Activated CD8-positive, alpha-beta memory T cell treated with anti-CD3 and anti-CD28 coated beads for 4 hours (primary cell): ENCODE measurements at regions not wholly inside any gene's neighbourhood (a gene's known extent, or its start where the extent isn't known, plus 50 kb on each side); places are given as distances from the start of the nearest gene placed in this dataset.
"Not testable (repeated sequence)": the region's sequence is repeated elsewhere in the genome, so short reads cannot be mapped to it uniquely, and the experiment has no call there.

Experiments
- DNase-seq, 2 donors: peaks; one replicate each; pipeline ENCODE4 v3.0.0-alpha.2; 2020; ENCODE audit warnings: low read depth in 2 of 2

GRCh38 chr3:5543047-5543446 lies 355.5 kb downstream of the EDEM1 start:
- no peak for DNase-seq

- no peak for DNase-seq
Measured at GRCh38 chr3:5545719-5546118, 358.2 kb downstream of the EDEM1 start.

DNA sequence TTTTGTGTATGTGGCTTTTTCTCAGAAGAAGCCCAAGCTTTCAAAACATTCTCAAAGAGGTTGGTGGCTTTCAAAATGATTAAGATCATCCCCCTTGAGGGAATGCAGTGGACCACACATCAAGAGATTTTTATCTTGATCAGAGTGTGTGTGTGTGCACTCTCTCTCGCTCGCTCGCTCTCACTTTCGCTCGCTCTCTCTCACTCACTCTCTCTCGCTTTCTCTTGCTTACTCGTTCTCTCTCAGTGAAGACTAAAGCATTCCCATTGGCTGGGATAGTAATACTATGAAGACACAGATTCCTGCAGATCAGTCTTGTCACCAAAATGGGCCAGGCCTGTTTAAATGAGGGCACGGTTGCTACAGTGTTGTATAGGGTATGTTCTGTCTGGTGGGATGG lies 365.7 kb downstream of the EDEM1 start:
- no peak for DNase-seq

GRCh38 chr3:5554245-5554747 lies 366.8 kb downstream of the EDEM1 start:
- DNase-seq, result no peak

- no peak for DNase-seq
Measured at GRCh38 chr3:5560199-5560598, 372.7 kb downstream of the EDEM1 start.

DNA sequence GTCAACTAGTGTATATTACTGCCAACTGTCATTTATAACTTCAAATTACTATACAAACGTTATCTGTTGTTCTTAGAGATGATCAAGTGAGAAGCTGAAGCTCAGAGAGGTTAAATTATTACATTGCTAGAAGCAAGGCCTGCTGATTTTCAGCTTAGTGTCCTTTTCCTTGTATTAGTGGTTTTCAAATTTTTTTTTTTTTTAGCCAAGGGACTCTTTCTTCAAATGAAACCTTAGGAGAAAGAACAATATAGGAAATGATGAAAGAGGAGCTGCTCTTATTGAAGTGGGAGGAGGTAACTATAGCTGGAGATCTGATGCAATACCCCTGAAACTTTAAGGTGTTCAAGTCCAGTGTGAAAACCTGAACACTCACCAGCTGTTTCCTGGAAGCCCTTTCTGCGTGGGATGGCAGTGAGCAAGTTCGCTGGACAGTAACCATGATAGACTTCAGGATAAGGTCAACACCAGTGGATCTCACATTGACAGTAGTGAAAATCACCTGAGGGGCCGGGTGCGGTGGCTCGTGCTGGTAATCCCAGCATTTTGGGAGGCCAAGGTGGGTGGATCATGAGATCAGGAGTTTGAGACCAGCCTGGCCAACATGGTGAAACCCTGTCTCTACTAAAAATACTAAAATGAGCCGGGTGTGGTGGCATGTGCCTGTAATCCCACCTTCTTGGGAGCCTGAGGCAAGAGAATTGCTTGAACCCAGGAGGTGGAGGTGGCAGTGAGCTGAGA lies 376.2 kb downstream of the EDEM1 start:
- DNase-seq, result no peak

- no peak for DNase-seq
Measured at GRCh38 chr3:5564278-5564666, 376.8 kb downstream of the EDEM1 start.

GRCh38 chr3:5565026-5565425 lies 377.5 kb downstream of the EDEM1 start:
- no peak for DNase-seq

DNA sequence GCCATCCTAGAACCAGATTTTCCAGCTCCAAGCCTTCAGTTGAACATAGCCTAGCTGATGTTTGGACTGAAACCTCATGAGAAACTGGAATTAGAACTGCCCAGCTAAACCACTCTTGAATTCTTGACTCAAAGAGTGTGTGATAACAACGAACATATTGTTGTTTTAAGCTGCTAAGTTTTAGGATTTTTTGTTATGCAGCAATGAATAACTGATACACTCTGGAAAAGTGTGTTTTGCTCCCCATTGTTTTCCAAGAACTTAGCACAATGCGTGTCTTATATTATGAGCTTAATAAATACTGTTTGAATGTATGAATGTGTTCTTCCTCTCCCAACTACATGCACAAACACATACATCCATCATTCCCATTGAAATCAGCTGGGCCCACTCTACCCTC lies 379.6 kb downstream of the EDEM1 start:
- no peak for DNase-seq

DNA sequence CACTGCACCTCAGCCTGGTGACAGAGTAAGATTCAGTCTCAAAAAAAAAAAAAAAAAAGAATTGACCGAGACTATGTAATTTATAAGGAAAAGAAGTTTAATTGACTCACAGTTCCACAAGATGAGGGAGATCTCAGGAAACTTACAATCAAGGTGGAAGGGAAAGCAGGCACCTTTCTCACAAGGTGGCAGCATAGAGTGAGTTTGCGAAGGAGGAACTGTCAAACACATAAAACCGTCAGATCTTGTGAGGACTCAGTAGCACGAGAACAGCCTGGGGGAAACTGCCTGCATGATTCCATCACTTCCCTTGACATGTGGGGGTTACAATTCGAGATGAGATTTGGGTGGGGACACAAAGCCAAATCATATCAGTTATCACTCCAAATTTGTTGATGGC lies 380.9 kb downstream of the EDEM1 start:
- DNase-seq, result no peak

GRCh38 chr3:5569152-5569551 lies 381.6 kb downstream of the EDEM1 start:
- no peak for DNase-seq

- DNase-seq, result no peak
Measured at GRCh38 chr3:5572168-5572567, 384.7 kb downstream of the EDEM1 start.

DNA sequence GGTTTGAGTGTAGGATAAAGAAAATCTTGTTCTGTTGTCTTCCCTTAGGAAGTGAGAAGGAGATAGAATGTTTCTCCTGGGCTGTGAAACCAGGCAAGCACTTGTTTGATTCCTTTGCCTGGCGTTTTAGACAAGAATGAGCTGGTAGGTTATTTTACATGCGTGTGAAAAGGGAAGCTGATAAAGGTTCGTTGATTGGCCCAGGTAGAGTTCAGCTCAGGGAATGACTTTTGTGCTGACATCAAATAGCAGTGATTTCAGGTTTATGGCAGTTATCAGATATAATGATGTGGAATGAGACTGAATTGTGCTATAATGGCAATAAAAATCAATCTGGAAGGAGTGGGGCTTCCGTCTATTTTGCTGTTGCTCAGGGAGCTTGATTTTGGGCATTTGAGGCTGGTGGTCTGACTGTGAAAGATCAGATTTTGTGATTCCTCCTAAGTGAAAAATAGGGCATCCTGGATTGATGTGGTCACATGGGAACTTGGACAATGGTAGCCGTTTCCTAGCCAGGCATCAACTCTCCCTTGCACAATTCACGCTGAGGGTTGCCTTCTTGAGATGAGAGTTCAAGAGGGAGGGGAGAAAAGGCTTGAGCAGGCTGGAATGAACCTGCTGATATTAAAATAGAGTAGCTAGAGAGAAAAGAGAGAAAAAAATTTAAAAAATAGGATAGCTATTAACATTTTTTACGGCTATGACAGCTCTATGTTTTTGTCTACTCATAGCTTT lies 388.9 kb downstream of the EDEM1 start:
- DNase-seq, result no peak

DNA sequence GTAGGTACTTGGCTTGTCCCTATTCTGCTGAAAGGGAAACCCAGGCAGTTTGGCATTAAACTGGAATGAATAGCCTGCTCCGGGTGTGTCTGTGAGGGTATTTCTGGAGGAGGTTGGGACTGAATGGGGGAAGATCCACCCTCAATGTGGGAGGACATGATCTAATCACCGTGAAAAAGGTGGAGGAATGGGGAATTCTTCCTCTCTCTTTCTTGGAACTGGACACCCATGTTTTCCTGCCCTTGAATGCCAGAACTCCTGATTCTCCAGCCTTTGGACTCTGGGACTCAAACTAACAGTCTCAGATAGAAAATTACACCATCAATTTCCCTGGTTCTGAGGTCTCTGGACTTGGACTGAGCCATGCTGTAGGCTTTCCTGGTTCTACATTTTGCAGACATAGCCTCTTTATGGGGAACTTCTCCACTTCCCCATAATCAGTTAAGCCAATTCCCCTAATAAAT lies 391.7 kb downstream of the EDEM1 start:
- DNase-seq, result no peak

- no peak for DNase-seq
Measured at GRCh38 chr3:5579946-5580345, 392.4 kb downstream of the EDEM1 start.

DNA sequence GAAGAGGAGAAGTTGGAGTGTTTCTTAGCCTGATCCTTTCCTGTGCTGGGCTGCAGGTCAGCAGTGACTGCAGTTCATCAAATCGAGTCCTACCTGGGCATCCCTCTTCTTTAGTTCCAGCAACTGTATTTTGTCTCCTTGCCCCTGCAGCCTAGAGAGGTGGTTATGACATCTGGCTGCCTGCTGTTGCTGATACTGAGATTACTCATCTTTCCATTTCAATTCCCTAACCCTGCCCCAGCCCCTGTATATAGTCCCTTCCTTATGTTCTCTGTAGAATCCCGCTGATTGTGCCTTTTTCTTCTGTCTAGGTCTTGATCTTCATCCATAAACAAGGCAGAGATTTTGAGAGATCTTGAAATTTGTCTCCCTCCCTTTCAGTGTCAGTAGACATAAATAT lies 393.3 kb downstream of the EDEM1 start:
- no peak for DNase-seq

DNA sequence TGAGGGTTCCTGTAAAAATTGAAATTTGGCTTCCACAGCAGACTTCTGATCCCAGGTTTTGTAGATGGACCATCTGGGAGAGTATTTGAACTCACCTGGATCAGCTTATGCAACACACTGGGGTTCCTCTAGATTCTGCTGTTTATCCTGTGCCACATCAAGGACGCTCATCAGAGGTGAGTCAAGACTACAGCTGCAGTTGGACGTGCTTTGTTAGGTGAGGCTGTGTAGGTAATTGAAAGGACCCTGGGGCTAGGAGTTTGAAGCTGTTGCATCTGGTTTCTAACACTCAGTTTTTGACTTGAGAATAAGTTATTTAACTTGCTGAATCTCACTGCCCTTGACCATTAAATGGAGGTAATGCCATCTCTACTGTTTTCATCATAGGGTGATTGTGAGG lies 394.2 kb downstream of the EDEM1 start:
- no peak for DNase-seq

- DNase-seq, result no peak
Measured at GRCh38 chr3:5583920-5584319, 396.4 kb downstream of the EDEM1 start.

DNA sequence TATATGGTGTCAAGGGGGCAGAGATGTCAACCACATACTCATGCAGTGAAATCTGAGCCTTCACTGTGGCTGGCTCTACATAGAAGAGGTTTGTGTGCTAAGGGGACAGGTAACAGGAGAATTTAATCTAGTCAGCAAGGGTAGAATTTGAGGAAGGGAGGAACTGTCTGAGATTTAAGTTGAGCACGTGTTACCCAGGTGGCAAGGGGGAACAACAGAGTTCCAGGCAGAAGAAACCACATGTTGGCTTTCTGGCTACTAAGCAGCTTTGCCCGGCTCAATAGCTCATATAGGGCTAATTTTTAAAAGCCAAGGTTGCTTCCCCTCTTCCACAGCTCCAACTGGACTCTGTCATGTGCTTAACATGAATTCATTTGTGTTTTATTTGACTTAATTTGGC lies 397.6 kb downstream of the EDEM1 start:
- DNase-seq, result no peak

GRCh38 chr3:5606884-5607472 lies 419.5 kb downstream of the EDEM1 start:
- DNase-seq, result no peak

DNA sequence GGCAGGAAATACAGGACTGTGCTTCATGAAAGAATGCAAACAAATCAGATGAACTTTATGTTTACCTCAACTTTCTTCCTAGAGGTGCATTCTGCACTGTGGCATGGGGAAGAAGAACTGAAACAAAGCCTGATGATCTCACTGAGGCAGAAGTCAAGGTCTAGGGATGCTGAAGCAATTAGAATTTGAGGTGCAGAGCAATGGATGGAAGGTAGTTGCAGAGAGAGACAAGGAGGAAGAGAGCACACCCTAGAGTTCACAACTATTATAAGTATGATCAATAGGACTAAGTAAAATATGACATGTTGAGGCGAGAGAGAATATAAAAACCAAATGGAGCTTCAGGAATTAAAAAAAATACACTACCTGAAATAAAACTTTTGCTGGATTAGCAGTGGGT lies 420.1 kb downstream of the EDEM1 start:
- no peak for DNase-seq

- not testable (repeated sequence) for DNase-seq
Measured at GRCh38 chr3:5608971-5609370, 421.5 kb downstream of the EDEM1 start.

DNA sequence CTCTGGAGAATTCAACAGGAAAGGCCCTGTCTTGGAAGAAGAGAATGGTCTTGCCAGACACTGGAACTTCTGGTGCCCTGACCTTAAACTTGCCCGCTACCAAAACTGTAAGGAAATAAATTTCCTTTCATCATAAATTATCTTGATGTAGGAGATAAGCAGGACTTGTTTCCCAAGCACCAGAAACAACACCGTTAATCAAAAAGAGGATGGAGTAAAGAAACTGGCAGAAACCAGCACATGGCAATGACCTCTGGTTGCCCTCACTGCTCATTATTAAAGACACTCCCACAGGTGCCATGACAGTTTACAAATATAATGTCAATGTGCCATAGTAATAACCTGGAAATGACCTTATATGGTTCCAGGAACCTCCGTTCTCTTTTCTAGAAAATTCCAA lies 426.1 kb downstream of the EDEM1 start:
- DNase-seq, result no peak
